Left cardiac atrium (tissue), 4 donors: ENCODE measurements at regions not wholly inside any gene's neighbourhood (a gene's known extent, or its start where the extent isn't known, plus 50 kb on each side); places are given as distances from the start of the nearest gene placed in this dataset.

Source experiments
- ATAC-seq, 2 donors: fragments of 200-7000 bp; cut with Tn5 transposase; one replicate each; pipeline ENCODE4 v1.9.1; 2020; ENCODE audit warnings: mild to moderate bottlenecking in 2 of 2, moderate library complexity in 2 of 2
- DNase-seq: peaks from one replicate; pipeline ENCODE4 v3.0.0-alpha.2; 2020
- intact Hi-C, 2 donors: fragments of 100-400 bp; cut with DNase I; formaldehyde crosslinking; loops; one replicate each; pipeline versions ENCODE4 v1.14.1 to v1.15.1; 2022 to 2023
- donor health status: DM: no; HTN: yes; CAD: no.
- donor health status: DM: no; HTN: yes; CAD: no; lungs with severe emphysema.
- donor health status: DM: yes; HTN: yes; CAD: no.
- donor health status: Dilated cardiomyopathy.

DNA sequence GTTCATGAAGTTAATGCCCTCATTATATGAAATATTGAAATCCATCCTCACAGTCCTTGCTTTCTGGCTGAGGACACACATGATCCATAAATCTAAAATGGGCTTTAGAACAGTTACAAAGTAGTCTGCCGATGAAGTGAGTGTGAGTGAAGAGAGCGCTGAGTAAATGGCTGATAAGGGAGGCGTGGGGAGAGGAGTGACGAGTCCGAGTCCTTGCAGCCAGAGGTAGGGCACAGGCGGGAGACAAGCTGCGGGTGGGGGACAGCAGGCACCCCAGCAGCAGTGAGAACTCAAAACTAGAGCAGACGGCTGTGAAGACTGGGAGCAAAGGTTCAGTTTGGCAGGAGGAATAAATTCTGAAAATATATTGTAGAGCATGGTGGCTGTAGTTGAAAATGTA, 140.1 kb upstream of the ATP2B1 start:
- intact Hi-C loops: no loop called here
- DNase-seq: peak; percentile 39
- ATAC-seq: peak; percentile 93 to 98

DNA sequence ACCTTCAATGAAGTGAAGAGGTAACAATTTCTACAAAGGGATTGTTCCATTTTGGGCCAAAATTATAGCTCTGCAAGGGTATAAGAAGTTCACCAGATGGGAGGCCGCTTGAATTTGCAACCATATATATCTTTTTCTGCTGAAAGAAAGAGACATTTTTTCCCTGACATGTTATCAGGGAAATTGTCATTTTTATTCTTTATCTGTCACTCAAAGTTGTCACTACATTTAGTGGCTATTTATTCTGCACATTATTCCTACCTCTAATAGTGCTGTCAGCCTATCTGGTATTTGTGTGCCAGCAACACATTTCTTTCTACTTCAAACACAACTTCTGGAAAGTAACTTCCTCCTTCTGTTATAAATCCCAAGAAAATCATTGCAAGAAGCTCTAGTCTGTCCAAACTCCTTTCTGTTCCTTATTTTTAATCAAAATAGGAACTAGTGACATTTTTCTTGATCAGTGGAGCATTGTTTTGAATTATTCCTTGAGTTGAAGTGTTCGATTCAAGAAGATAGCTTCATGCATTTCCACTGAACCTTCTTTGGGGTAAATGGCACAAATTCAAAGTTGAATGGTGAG, 137.9 kb upstream of the ATP2B1 start:
- DNase-seq (no peak), ATAC-seq (no peak)
- intact Hi-C loops: no loop called here

DNA sequence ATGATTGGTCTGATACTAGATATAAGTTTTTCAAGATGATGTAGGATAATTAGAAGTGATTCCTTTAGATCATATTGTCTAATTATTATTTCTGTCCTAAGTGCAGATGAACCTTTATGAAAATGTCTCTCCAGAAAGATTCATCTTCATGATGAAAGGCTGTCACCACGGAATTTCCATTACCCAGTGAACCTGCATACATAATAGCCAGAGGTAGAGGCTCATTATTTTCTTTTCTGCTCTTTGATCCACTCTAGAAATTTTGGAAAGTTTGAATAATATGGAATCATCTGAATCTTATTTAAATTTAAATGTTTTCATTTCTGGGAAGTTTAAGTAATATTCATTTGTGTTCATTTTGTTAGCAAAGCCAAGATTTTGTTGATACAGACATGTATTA, 137.1 kb upstream of the ATP2B1 start:
- DNase-seq: no peak
- intact Hi-C loops: no loop called here
- no peak for ATAC-seq

GRCh38 chr12:89845366-89845765, 136.7 kb upstream of the ATP2B1 start:
- no peak for DNase-seq
- intact Hi-C loops: no loop called here
- no peak for ATAC-seq

- no peak for ATAC-seq
- intact Hi-C loops: no loop called here
Observed at GRCh38 chr12:89844539-89844938, 135.9 kb upstream of the ATP2B1 start.

GRCh38 chr12:89840162-89840922, 131.7 kb upstream of the ATP2B1 start:
- ATAC-seq (no peak), DNase-seq (no peak)
- intact Hi-C loops: no loop called here

More at GRCh38 chr12:89844539-89844938, 135.9 kb upstream of the ATP2B1 start:
- no peak for DNase-seq

DNA sequence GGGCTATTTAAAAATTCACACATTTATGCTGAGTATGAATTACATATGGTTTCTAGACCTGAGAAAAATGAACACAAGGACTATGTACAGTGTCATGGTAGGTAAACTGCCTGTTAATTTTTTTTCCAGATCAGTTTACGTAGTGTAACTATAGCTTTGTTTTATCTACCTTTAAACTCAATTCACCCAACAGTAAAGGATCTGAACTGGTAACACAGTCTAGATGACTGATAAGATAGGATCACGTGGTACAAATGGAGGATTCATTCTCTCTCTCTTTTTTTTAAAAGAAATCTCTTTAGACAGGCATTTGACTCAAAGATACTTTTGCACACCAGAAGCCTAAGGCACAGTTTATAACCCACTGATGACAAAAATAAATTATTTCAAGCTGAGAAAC, 130.8 kb upstream of the ATP2B1 start:
- DNase-seq (no peak), ATAC-seq (no peak)
- intact Hi-C loops: no loop called here

- intact Hi-C loops: no loop called here
- ATAC-seq: no peak
- no peak for DNase-seq
Observed at GRCh38 chr12:89838833-89839232, 130.2 kb upstream of the ATP2B1 start.

DNA sequence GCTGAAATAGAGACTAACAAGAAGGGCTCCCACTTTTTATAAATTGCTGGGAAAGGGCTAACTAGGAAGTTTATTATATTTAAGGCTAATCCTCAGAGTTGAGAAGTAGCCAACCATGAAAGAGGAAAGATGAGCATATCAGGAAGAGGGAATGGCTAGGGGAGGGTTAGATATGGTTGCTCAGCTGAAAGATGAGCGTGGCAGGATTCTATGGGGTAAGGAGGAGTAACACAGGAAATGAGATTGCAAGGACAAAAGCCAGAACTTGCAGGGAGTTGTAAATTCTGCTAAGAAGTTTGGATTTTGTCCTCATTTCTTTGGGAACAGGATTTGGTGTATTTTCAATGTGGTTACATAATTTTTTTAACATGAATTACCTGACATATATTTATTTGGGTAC, 127.4 kb upstream of the ATP2B1 start:
- intact Hi-C loops: no loop called here
- no peak for ATAC-seq
- no peak for DNase-seq

DNA sequence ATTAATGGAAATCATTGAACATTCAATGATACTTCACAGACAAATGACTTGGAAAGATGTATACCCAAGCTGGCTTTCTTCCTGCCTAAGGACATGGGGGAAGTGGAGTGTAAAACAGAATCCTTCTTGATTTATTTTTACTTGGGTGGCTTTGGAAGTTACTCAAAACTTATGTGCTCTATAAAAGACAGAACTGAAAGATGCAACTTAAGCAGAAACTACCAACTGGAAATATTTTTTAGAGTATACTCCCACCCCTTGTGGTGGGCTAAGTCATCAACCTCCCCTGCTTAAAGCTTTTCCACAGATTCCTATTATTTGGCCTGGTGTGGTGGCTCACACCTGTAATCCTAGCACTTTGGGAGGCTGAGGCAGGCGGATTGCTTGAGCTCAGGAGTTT, 126.0 kb upstream of the ATP2B1 start:
- no peak for ATAC-seq
- no peak for DNase-seq
- intact Hi-C loops: no loop called here

DNA sequence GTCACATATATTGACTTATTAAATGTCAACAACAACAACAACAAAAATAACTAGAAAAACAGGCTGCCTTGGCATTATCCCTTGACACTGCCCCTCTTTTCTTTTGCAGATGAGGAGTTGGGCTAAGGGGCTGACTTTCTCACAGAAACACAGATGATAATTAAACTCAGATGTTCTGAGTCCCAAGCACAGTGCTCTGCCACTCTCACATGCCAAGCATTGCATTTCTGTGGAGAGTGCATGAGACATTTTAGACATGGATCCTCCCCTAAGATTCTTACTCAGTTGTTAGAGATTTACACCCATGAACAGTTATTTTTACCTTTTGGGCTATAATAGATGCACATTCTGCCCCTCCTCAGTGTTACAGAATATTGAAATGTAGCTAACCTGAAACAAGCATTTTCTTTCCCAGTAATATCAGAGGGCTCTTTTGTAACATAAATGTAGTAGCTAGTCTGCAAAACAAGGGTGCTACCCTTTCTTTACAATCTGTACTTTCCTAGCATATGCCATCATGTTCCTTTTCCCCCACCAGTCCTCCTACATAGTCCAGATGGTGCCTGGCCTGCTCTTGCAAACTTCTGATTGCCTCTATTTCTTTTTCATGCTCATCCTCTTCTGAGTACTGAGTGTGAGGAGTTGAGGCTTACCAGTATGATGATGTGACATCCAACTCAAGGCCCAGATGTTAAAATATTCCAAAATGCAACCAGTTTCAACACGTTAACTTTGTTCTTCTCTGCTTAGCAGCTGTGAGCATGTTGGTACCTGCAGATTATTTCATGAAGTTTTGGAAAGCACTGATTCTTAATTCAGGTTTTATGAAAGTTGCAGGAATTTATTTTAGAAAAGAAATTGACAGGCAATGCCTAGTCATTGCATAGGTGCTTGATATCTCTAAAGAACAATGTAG, 125.0 kb upstream of the ATP2B1 start:
- intact Hi-C loops: no loop called here
- DNase-seq: no peak
- ATAC-seq: no peak

- intact Hi-C loops: no loop called here
- no peak for ATAC-seq
Observed at GRCh38 chr12:89832336-89832735, 123.7 kb upstream of the ATP2B1 start.

DNA sequence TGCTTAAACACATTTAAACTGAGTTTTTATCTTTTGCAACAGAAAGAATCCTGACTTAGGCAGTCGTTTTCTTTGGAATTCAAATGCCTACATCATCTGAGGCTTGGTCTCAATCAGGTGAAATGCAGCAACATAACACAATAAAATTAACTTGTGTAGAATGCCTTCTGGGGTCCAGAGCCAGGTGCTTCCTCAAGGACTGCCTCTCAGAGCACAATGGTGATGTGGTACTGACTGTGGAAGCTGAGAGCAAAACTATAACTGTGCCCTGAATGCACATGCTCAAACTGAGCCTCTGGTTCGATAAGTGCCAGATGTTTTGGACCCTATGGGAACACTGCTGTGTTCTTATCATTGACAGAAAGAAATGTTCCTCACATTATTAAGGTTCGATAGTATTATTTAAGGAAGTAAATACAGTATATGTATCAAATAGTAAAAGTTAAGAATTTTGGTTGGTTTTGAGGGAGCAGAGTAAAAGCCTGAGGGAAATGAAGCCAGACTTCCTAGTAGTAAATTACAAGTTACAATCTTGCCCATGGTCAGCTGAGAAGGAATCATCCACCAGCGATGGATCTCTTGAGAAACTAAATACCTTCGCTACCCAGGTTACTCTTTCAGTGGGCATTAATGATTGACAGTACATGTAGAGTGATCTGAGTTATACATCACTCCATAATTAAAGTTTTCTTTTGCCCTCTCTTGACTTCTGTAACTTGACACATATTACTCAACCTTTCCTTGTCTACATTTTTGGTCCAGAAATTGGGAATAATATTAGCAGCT, 122.9 kb upstream of the ATP2B1 start:
- ATAC-seq (no peak), DNase-seq (no peak)
- intact Hi-C loops: no loop called here

More at GRCh38 chr12:89832336-89832735, 123.7 kb upstream of the ATP2B1 start:
- DNase-seq: no peak

- no peak for ATAC-seq
- no peak for DNase-seq
- intact Hi-C loops: no loop called here
Observed at GRCh38 chr12:89829434-89829975, 120.9 kb upstream of the ATP2B1 start.

DNA sequence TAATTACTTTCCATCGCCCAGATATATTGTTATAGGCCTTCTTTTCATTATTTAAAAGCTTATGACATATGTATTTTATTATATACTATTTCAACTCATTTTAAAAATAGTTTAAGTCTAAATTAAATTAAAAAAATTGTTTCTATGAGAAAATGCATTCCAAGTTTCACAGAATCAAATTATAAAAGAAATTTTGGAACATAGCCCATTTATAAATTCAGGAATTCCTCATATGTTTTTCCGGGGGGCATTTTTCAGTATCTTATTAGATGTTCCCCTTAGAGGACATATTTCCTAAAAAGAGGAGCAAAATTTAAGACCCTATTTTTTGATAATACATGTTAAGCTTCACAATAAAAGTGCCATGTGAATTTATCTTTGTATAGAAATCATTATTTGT, 119.9 kb upstream of the ATP2B1 start:
- ATAC-seq: no peak
- intact Hi-C loops: no loop called here

GRCh38 chr12:89827592-89827991, 119.0 kb upstream of the ATP2B1 start:
- ATAC-seq: no peak
- no peak for DNase-seq
- intact Hi-C loops: no loop called here

More for the DNA sequence above, 119.9 kb upstream of the ATP2B1 start:
- no peak for DNase-seq

DNA sequence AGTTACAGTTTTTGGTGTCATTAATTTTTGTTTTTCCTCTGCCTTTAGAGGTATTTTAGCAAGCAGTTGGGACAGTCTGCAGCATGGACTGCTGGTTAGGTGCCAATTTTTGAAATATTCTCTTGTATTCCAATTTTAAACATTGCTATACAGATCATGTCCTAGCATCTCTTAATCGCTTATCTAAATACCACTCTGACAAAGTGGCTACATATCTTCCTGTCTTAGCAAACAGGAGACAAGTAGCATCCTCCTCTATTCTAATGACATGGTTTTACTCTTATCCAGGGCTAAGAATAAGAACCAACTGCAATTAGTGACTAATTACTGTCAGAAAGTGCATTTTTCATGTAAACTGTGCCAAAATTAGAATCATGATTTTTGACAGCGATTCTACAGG, 117.8 kb upstream of the ATP2B1 start:
- no peak for ATAC-seq
- no peak for DNase-seq

GRCh38 chr12:89825591-89826449, 117.2 kb upstream of the ATP2B1 start:
- ATAC-seq: no peak

More for the DNA sequence above, 117.8 kb upstream of the ATP2B1 start:
- intact Hi-C loops: no loop called here

More at GRCh38 chr12:89825591-89826449, 117.2 kb upstream of the ATP2B1 start:
- no peak for DNase-seq
- intact Hi-C loops: no loop called here
